IPS DF 19.7 (cell line): ENCODE measurements at regions not wholly inside any gene's neighbourhood (a gene's known extent, or its start where the extent isn't known, plus 50 kb on each side); places are given as distances from the start of the nearest gene placed in this dataset.

ENCODE experiments used
- DNase-seq: peaks from one replicate; pipeline ENCODE4 v3.0.0-alpha.2; 2013; ENCODE audit warnings: low read depth, low spot score

GRCh38 chr2:204268458-204268857 is 276.8 kb upstream of the PARD3B start:
- no peak for DNase-seq

- DNase-seq, result no peak
Measured at GRCh38 chr2:204268971-204269370, 276.3 kb upstream of the PARD3B start.

- DNase-seq, result peak; percentile 50
Measured at GRCh38 chr2:204272089-204272488, 273.2 kb upstream of the PARD3B start.

DNA sequence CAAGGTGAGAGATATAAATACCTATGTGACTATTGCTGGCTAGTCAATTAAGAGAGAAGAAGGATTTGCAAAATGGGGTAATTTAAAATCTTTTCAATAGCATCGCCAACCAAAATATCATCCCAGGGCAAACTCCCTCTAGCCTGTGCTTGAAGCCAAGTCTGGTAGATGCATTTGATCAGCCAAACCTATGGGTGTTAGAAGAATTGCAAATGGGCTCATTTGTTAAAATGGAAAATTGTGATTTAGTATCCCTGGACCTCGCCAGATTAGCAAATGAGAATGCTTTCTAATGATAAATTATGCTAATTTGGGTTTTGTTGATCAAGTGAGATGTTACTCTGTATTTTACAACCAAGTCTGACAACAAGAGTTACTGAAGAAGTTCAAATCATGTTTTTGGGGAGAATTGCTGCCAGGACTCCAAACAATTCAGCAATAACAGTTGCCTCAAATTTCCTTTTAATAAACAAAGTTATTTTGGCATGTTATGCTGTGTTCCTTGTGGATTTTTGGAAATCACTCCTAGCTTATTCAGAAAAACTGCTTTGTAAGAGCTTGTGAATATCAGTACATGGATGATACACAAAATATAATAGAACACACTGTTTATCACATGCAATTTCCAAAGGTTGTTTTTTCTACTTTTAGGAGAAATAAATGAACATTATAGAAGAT is 272.5 kb upstream of the PARD3B start:
- DNase-seq, result no peak

GRCh38 chr2:204274429-204274828 is 270.8 kb upstream of the PARD3B start:
- DNase-seq, result no peak

- DNase-seq, result no peak
Measured at GRCh38 chr2:204274991-204275390, 270.3 kb upstream of the PARD3B start.

- DNase-seq, result no peak
Measured at GRCh38 chr2:204277226-204277625, 268.0 kb upstream of the PARD3B start.

- DNase-seq, result no peak
Measured at GRCh38 chr2:204278454-204278853, 266.8 kb upstream of the PARD3B start.

GRCh38 chr2:204279819-204280218 is 265.5 kb upstream of the PARD3B start:
- DNase-seq, result no peak

DNA sequence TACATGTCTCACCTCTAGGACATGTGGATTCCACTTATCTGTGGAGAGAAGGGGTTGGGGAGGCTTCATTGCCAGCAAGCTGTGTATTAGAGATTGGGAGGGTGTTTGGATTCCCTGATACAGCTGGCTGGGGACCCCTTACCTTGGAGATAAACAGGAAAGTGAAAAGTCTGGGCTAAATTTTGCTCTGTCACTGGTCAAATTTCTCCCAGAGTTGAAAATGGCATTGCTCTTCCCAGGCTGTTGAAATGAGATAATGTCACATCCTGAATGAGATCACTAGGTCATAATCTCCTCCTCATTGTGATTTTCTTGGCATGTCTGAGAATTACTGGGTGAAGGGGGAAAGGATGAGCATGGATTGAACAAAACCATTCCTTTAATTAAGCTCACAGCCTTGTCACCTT is 265.0 kb upstream of the PARD3B start:
- no peak for DNase-seq

DNA sequence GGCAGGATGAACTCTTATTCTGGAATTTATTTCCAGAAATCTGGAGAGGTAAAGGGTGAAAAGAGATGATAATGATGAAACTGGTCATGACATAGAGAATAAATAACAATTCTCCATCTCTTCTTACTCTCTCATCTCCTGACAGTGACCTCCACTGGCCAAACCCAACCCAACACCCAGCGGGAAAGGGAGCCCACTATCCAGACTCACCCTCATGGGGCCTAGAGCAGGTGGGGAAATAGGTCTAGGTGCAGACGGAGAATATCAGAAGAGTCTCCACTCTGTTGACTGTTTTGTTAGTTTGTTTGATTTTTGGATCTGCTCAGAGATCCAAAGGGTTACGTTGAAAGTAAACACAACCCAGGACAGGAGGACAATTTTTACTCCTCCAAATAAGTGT is 263.2 kb upstream of the PARD3B start:
- DNase-seq, result no peak

GRCh38 chr2:204282525-204282924 is 262.8 kb upstream of the PARD3B start:
- DNase-seq, result peak; percentile 68

DNA sequence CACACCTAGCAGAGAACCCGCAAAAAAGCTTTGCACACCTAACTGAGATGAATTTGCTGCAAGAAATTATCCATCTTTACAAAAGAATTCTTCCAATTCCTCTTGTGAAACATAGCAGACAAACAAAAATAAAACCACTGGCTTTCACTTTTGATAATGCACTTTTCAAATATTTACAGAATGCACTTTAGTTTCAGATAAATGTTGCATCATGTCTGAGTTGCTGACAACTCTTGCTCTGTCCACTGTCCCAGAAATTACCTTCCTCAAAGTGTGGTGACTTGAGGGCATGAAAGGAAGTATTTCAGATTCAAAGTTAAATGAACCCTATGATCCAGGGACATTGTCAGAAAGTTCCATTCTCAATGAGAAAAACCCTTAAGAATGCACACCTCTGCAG is 256.2 kb upstream of the PARD3B start:
- no peak for DNase-seq

- no peak for DNase-seq
Measured at GRCh38 chr2:204292439-204292838, 252.8 kb upstream of the PARD3B start.

DNA sequence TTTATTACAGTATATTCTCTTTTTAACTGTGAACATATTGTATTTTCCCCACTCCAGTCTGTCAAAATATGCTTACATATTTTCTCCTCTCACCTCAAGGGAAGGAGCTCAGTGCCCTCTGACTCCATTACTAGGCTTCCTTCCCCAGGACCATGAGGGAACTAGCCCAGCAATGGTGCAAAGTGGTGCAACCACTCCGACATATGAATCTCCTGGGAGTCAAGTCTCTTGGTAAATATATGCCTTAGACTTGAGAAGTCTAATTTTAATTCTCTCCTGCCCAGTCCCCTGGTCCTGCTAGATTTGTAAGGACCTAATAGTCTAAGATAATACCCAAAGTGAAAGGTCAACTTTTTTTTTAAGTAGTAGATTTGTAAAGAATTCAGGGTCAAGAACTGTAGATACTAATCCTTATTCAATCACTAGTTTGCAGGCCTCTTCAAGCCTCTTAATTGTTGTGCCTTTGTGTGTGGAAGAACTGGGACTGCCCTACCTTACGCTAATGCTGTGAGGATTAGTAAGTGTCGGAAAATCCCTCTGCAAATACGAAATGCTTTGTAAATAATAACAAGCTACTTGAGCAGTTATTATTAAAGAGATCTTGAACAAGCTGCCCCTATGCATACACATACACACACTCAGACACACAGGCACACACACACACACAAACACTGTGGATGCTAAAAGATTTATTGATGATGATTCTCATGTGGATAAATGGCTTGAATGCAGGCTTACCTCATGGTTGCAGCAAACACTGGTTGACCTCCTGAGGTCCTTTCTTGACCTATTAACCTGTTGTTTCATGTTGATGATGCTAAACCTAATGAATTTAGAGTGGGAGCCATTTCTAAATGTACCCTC is 251.2 kb upstream of the PARD3B start:
- no peak for DNase-seq

- DNase-seq, result no peak
Measured at GRCh38 chr2:204298404-204298803, 246.9 kb upstream of the PARD3B start.

GRCh38 chr2:204299766-204300165 is 245.5 kb upstream of the PARD3B start:
- no peak for DNase-seq

DNA sequence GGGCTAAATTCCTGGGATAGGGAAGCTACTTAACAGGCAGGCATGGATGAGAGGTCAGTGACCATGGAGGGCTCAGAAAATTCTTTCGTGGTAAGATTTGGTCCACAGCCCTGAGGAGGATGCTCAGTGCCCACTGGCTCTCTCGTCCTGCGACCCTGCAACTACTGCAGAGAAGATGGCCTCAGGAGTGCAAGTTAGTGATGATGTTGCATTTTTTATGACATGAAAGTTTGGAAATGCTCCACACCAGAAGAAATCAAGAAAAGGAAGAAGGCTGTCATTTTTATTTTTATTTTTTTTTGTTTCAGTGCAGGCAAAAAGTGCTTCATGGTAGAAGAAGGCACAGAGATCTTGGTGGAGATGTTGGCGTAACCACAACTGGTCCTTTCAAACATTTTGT is 238.6 kb upstream of the PARD3B start:
- DNase-seq, result no peak

DNA sequence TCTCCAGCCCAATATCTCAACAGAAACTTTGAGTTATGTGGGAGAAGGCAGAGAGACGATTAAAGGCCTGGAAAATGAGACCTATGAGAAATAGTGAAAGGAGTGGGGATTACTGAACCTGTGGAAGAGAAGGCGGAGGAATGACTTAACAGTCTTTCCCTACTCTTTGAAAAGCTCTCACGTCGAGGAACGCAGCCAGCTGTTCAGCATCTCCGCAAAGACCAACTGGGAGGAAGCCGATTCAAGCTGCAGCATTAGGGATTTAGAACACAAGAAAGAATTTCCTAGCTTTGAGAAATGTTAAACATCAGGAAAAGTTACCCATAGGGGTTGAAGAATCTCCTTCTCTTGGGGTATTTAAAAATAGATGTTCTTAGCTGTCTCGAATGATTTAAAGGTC is 233.2 kb upstream of the PARD3B start:
- DNase-seq, result no peak

DNA sequence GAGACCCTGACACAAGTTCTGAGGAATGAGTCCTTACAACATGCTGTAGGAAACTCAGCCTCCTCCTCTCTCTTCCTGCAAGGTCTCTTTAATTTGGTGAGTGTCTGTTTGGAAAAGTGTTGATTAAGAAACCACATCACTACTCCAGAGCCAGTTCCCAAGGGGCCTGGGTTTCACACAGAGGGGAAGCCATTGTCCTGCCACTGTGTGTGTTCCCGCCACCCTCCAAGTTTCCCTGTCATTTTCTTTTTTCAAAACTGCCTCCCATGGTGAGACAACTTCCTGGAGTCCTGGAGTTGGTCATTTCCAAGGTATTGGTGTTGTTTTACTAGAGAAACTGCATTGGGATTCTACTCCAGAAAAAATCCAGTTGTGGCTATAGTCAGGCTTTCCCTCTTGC is 232.0 kb upstream of the PARD3B start:
- peak; percentile 45 for DNase-seq

DNA sequence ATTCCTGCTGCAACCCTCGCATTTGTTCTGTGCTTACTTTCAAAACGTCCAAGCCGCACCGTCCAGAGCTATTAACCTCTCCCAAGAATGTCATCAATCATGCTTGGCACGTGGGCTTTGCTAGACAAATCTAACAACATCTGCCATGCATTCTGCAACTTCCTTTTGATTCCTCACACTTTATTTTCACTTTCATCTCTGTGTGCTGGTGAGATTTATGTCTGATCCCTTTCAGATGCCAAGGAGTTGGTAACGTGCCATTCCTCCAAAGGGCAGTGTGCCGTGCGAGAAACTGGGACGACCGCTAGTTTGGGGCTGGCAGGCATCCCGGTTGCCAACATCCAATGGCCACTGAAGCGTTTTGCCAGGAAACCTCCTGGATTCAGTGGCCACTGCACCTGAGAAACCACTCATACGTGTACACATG is 230.0 kb upstream of the PARD3B start:
- DNase-seq, result no peak

GRCh38 chr2:204317640-204318039 is 227.6 kb upstream of the PARD3B start:
- DNase-seq, result no peak
